Keratinocyte (primary cell): ENCODE measurements at regions not wholly inside any gene's neighbourhood (a gene's known extent, or its start where the extent isn't known, plus 50 kb on each side); places are given as distances from the start of the nearest gene placed in this dataset.

ENCODE experiments used
- DNase-seq: peaks from one replicate; pipeline ENCODE4 v3.0.0-alpha.2; 2011; ENCODE audit warnings: low read depth, missing footprints, low spot score
- FAIRE-seq: peaks from 2 replicates; lab custom pipeline; 2011; peaks lifted over from hg19 to GRCh38; lab: Jason Lieb, UNC
- H2AFZ ChIP-seq: 2 replicates; pipeline ENCODE4 v1.6.0; 2012; ENCODE audit warnings: low read length, control low read depth, inconsistent platforms; ENCODE audit not compliant: control insufficient read depth
- H3K27ac ChIP-seq: 2 replicates; pipeline ENCODE4 v1.5.1; 2011; ENCODE audit warnings: low read length; ENCODE audit not compliant: control insufficient read depth, insufficient read depth
- H3K27me3 ChIP-seq: 3 replicates; pipeline ENCODE4 v1.6.0; 2011; ENCODE audit warnings: low read length; ENCODE audit not compliant: control insufficient read depth, insufficient read depth; ENCODE audit errors: extremely low read depth
- H3K36me3 ChIP-seq, 2 experiments: 2 replicates in 1 of 2; 3 replicates in 1 of 2; pipeline ENCODE4 v1.5.1; 2011; ENCODE audit warnings: low read length in 2 of 2, mild to moderate bottlenecking in 1 of 2; ENCODE audit not compliant: control insufficient read depth in 2 of 2, insufficient read depth in 2 of 2; ENCODE audit errors: extremely low read depth in 1 of 2
- H3K4me1 ChIP-seq: 3 replicates; pipeline ENCODE4 v1.5.1; 2011; ENCODE audit warnings: low read length; ENCODE audit not compliant: control insufficient read depth, insufficient read depth; ENCODE audit errors: extremely low read depth
- H3K4me2 ChIP-seq: 3 replicates; pipeline ENCODE4 v1.6.0; 2011; ENCODE audit warnings: low read depth, low read length; ENCODE audit not compliant: control insufficient read depth, insufficient read depth; ENCODE audit errors: extremely low read depth
- H3K4me3 ChIP-seq, 3 experiments: fragments of 200-600 bp in 1 of 3; sonication (generic) in 1 of 3; 2 replicates in 2 of 3; 3 replicates in 1 of 3; pipeline ENCODE4 v1.5.1; 2011 to 2016; ENCODE audit warnings: low read length in 3 of 3, mild to moderate bottlenecking in 3 of 3, control low read depth in 2 of 3, inconsistent platforms in 1 of 3, low read depth in 1 of 3, mixed read lengths in 1 of 3, mixed run types in 1 of 3, moderate library complexity in 1 of 3; ENCODE audit not compliant: control insufficient read depth in 2 of 3, insufficient read depth in 2 of 3; ENCODE audit errors: extremely low read depth in 1 of 3
- H3K79me2 ChIP-seq: 2 replicates; pipeline ENCODE4 v1.6.0; 2012; ENCODE audit warnings: low read length; ENCODE audit not compliant: control insufficient read depth, insufficient read depth
- H3K9ac ChIP-seq: 3 replicates; pipeline ENCODE4 v1.6.0; 2011; ENCODE audit warnings: low read length; ENCODE audit not compliant: control insufficient read depth, insufficient read depth; ENCODE audit errors: extremely low read depth
- H3K9me1 ChIP-seq: 3 replicates; pipeline ENCODE4 v1.6.0; 2011; ENCODE audit warnings: low read length; ENCODE audit not compliant: control insufficient read depth, insufficient read depth; ENCODE audit errors: extremely low read depth
- H3K9me3 ChIP-seq: 2 replicates; pipeline ENCODE4 v1.5.1; 2012; ENCODE audit warnings: low read depth, low read length; ENCODE audit not compliant: control insufficient read depth
- H4K20me1 ChIP-seq: 3 replicates; pipeline ENCODE4 v1.6.0; 2011; ENCODE audit warnings: low read length; ENCODE audit not compliant: control insufficient read depth, insufficient read depth; ENCODE audit errors: extremely low read depth
- EZH2 ChIP-seq: IDR thresholded peaks from one replicate; pipeline ENCODE4 v1.6.1; 2012; ENCODE audit warnings: inconsistent platforms, mild to moderate bottlenecking, low read length, moderate library complexity
- dilution Hi-C: fragments of 300-500 bp; cut with MboI; formaldehyde crosslinking; loops from one replicate; pipeline ENCODE4 v1.7.0; 2020; ENCODE audit warnings: low sequenced_read_pairs; ENCODE audit not compliant: extremely low pct_ligation_motif_present
- TF ChIP-seq, protein P1 (sequence below), 3 experiments: IDR thresholded peaks in 1 of 3; conservative IDR thresholded peaks in 1 of 3; optimal IDR thresholded peaks in 1 of 3; 2 replicates in 2 of 3; 3 replicates in 1 of 3; pipeline versions ENCODE3 to v1.5.1; 2011; ENCODE audit warnings: low read length in 3 of 3, mild to moderate bottlenecking in 3 of 3, moderate library complexity in 2 of 3, control low read depth in 1 of 3, inconsistent platforms in 1 of 3; ENCODE audit not compliant: insufficient read depth in 2 of 3; ENCODE audit errors: extremely low read depth in 1 of 3

DNA sequence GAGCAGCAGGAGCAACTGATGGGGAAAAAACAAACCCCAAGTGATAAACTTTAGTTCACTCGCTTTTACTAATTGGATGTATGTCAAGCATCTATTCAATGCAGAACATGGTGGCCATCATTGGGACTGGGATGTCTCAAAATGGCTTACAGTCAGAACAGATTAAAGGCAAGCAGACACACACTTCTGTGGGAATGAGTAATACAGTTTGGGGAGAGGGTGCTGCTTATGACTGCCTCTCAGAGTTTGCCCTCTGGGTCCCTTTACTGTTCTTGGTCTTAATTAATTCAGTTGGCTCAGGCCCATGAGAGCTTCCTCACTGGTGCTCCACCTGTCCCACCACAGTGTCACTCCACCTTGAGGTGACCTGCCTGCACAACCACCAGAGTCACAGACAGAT is 119.5 kb downstream of the TBX19 start:
- H4K20me1 ChIP-seq: no peaks in the 10 kb centered on the region
- no peak overlapping the region for H3K27ac ChIP-seq
- H3K4me3 ChIP-seq: no peak overlapping the region
- H3K4me2 ChIP-seq: no peak overlapping the region
- no peaks in the 10 kb centered on the region for H3K79me2 ChIP-seq
- DNase-seq: no peak
- no peaks in the 10 kb centered on the region for H3K36me3 ChIP-seq
- peaks cover 14% of the 10 kb centered on the region for H3K27me3 ChIP-seq
- H3K9me1 ChIP-seq: no peaks in the 10 kb centered on the region
- TF ChIP-seq EZH2: no peak
- TF ChIP-seq, protein P1, sequence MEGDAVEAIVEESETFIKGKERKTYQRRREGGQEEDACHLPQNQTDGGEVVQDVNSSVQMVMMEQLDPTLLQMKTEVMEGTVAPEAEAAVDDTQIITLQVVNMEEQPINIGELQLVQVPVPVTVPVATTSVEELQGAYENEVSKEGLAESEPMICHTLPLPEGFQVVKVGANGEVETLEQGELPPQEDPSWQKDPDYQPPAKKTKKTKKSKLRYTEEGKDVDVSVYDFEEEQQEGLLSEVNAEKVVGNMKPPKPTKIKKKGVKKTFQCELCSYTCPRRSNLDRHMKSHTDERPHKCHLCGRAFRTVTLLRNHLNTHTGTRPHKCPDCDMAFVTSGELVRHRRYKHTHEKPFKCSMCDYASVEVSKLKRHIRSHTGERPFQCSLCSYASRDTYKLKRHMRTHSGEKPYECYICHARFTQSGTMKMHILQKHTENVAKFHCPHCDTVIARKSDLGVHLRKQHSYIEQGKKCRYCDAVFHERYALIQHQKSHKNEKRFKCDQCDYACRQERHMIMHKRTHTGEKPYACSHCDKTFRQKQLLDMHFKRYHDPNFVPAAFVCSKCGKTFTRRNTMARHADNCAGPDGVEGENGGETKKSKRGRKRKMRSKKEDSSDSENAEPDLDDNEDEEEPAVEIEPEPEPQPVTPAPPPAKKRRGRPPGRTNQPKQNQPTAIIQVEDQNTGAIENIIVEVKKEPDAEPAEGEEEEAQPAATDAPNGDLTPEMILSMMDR (optimal IDR thresholded peaks at IDR 0.05 in 1 of 3, IDR thresholded peaks at IDR 0.05 in 1 of 3, conservative IDR thresholded peaks at IDR 0.05 in 1 of 3; ENCODE audit: extremely low read depth in 1 of 3, insufficient read depth in 2 of 3, low read length in 3 of 3): no peak
- H3K4me1 ChIP-seq: peaks cover 6% of the 10 kb centered on the region
- no peak overlapping the region for H2AFZ ChIP-seq
- dilution Hi-C loops: no loop called here
- H3K9me3 ChIP-seq: no peaks in the 10 kb centered on the region
- H3K9ac ChIP-seq: no peak overlapping the region
- no peak for FAIRE-seq

DNA sequence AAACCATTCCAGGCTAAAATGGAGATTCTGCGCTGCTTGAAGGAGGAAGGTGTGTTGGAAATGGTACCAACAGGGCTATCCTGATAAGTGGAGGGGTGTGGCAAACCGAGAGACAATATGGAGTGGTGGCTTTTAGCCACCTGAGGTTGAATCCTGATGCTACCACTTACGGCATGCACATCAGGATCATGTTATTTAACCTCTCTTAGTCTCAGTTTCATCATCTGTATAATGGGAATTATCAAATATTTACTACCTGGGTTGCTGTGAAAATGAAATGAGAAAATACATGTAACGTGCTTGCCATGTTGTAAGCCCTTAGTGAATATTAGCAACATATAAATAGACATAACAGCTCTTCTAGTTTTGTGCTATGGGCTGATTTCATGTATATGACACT is 117.1 kb downstream of the TBX19 start:
- FAIRE-seq: no peak

More for the DNA sequence above, 117.1 kb downstream of the TBX19 start:
- H4K20me1 ChIP-seq: no peaks in the 10 kb centered on the region
- no peak overlapping the region for H3K4me3 ChIP-seq
- H2AFZ ChIP-seq: no peak overlapping the region
- TF ChIP-seq EZH2: no peak
- TF ChIP-seq, protein P1 (optimal IDR thresholded peaks at IDR 0.05 in 1 of 3, IDR thresholded peaks at IDR 0.05 in 1 of 3, conservative IDR thresholded peaks at IDR 0.05 in 1 of 3; ENCODE audit: extremely low read depth in 1 of 3, insufficient read depth in 2 of 3, low read length in 3 of 3): no peak
- no peak overlapping the region for H3K9ac ChIP-seq
- DNase-seq: no peak
- H3K79me2 ChIP-seq: no peaks in the 10 kb centered on the region
- peaks cover 6% of the 10 kb centered on the region for H3K4me1 ChIP-seq
- no peak overlapping the region for H3K4me2 ChIP-seq
- H3K27me3 ChIP-seq: peaks cover 14% of the 10 kb centered on the region
- H3K36me3 ChIP-seq: no peaks in the 10 kb centered on the region
- H3K27ac ChIP-seq: no peak overlapping the region
- H3K9me1 ChIP-seq: no peaks in the 10 kb centered on the region
- dilution Hi-C loops: no loop called here
- H3K9me3 ChIP-seq: no peaks in the 10 kb centered on the region
